ENCODE measurements at regions not wholly inside any gene's neighbourhood (a gene's known extent, or its start where the extent isn't known, plus 50 kb on each side); places are given as distances from the start of the nearest gene placed in this dataset.
A peak's percentile ranks its signal among the peaks of the same experiment; 100 is the strongest.

DNA sequence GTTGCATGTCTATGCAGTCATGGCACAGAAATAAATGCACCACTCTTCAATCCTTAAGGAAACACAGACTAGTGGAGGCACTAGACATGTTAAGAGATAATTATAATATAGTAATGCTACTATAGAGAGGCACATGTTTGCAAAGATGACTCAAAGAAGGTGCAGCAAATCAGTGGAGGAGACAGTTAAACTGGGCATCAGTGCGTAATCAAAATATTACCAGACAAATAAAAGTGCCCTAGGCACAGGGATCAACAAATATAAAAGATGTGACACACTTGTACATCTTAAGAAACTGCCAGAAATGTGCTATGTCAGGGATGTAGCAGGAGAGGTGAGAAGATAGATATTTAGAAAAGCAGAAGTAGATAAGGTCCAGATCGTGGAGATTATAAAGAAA is 642.1 kb downstream of the SLCO4C1 start:
- Histone ChIP-seq H3K9me3 (replicated peaks in 1 of 2; ENCODE audit: control insufficient read depth in 2 of 2, insufficient read depth in 1 of 2, low read depth in 1 of 2, low read length in 2 of 2) (no peaks in the 10 kb centered on the region), H3K27ac (replicated peaks; ENCODE audit: low read length) (no peak overlapping the region), H2AK5ac (ENCODE audit: low read depth, low read length) (no peak overlapping the region), H2BK15ac (ENCODE audit: low read length) (no peak overlapping the region), H3K79me1 (ENCODE audit: low read depth, low read length) (no peaks in the 10 kb centered on the region), H3K4me3 (ENCODE audit: low read length in 2 of 2) (no peak overlapping the region), H3K18ac (ENCODE audit: low read length) (no peak overlapping the region), H3K4me1 (ENCODE audit: control insufficient read depth in 2 of 2, insufficient read depth in 1 of 2, low read depth in 1 of 2, low read length in 2 of 2) (no peaks in the 10 kb centered on the region), H3K14ac (ENCODE audit: low read length) (no peak overlapping the region), H4K91ac (ENCODE audit: low read depth, low read length, poor library complexity) (no peak overlapping the region), H3K23ac (ENCODE audit: low read depth, low read length, poor library complexity) (no peak overlapping the region), H4K8ac (ENCODE audit: low read depth, low read length) (no peak overlapping the region), H3K9ac (ENCODE audit: low read depth, low read length, poor library complexity) (no peak overlapping the region), H3K27me3 (ENCODE audit: control insufficient read depth in 3 of 3, insufficient read depth in 3 of 3, low read depth in 1 of 3, low read length in 3 of 3) (no peaks in the 10 kb centered on the region), H2BK12ac (ENCODE audit: low read length) (no peak overlapping the region), H3K36me3 (replicated peaks in 1 of 2; ENCODE audit: control insufficient read depth in 2 of 2, insufficient read depth in 2 of 2, low read length in 2 of 2) (no peaks in the 10 kb centered on the region), H2AFZ (ENCODE audit: low read length) (no peak overlapping the region), H2BK5ac (ENCODE audit: low read length) (no peak overlapping the region), H2BK120ac (ENCODE audit: low read depth, low read length) (no peak overlapping the region), H3K4ac (ENCODE audit: low read length) (no peak overlapping the region), H3K4me2 (ENCODE audit: insufficient read depth, low read length, poor library complexity, severe bottlenecking) (no peak overlapping the region)
- DNase-seq (ENCODE audit: low spot score), result no peak
- WGBS, 2 donors (ENCODE audit: extremely low coverage in 2 of 2, insufficient read length in 2 of 2, insufficient replicate concordance in 1 of 2), result no CpG with 5 or more reads among the region's 2 CpGs

DNA sequence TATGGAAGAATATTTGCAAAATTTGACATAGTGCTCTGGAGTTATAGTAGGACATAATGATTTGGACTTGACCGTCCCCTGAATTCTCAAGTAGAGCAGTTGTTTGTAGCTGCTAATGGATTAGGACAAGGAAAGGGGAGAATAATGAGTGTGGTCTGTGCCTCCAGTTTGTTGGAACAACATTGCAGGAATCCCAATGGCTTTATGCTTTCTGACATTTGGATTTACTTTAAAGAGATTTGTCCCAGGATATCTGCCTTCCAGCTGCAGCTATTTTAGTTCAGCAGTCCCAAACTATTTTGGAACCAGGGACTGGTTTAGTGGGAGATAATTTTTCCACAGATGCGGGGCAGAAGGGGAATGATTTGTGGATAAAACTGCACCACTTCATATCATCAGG is 648.2 kb downstream of the SLCO4C1 start:
- no peak overlapping the region for H3K4ac ChIP-seq (ENCODE audit: low read length)
- no peaks in the 10 kb centered on the region for H3K36me3 ChIP-seq (replicated peaks in 1 of 2; ENCODE audit: control insufficient read depth in 2 of 2, insufficient read depth in 2 of 2, low read length in 2 of 2)
- H3K4me2 ChIP-seq (ENCODE audit: insufficient read depth, low read length, poor library complexity, severe bottlenecking), result no peak overlapping the region
- H3K18ac ChIP-seq (ENCODE audit: low read length), result no peak overlapping the region
- no peaks in the 10 kb centered on the region for H3K27me3 ChIP-seq (ENCODE audit: control insufficient read depth in 3 of 3, insufficient read depth in 3 of 3, low read depth in 1 of 3, low read length in 3 of 3)
- DNase-seq (ENCODE audit: low spot score), result no peak
- no peak overlapping the region for H2AK5ac ChIP-seq (ENCODE audit: low read depth, low read length)
- no peak overlapping the region for H2BK12ac ChIP-seq (ENCODE audit: low read length)
- no peak overlapping the region for H2BK5ac ChIP-seq (ENCODE audit: low read length)
- H4K91ac ChIP-seq (ENCODE audit: low read depth, low read length, poor library complexity), result no peak overlapping the region
- no peak overlapping the region for H2AFZ ChIP-seq (ENCODE audit: low read length)
- no peak overlapping the region for H3K9ac ChIP-seq (ENCODE audit: low read depth, low read length, poor library complexity)
- peaks cover 0 to 8% of the 10 kb centered on the region in 2 donors for H3K4me1 ChIP-seq (ENCODE audit: control insufficient read depth in 2 of 2, insufficient read depth in 1 of 2, low read depth in 1 of 2, low read length in 2 of 2)
- no peaks in the 10 kb centered on the region for H3K79me1 ChIP-seq (ENCODE audit: low read depth, low read length)
- no peak overlapping the region for H2BK15ac ChIP-seq (ENCODE audit: low read length)
- WGBS, 2 donors (ENCODE audit: extremely low coverage in 2 of 2, insufficient read length in 2 of 2, insufficient replicate concordance in 1 of 2), result no CpG with 5 or more reads among the region's 2 CpGs
- H3K14ac ChIP-seq (ENCODE audit: low read length), result no peak overlapping the region
- no peak overlapping the region for H3K27ac ChIP-seq (replicated peaks; ENCODE audit: low read length)
- no peak overlapping the region for H3K4me3 ChIP-seq (ENCODE audit: low read length in 2 of 2)
- no peak overlapping the region for H3K23ac ChIP-seq (ENCODE audit: low read depth, low read length, poor library complexity)
- no peak overlapping the region for H2BK120ac ChIP-seq (ENCODE audit: low read depth, low read length)
- H3K9me3 ChIP-seq (replicated peaks in 1 of 2; ENCODE audit: control insufficient read depth in 2 of 2, insufficient read depth in 1 of 2, low read depth in 1 of 2, low read length in 2 of 2), result no peaks in the 10 kb centered on the region
- no peak overlapping the region for H4K8ac ChIP-seq (ENCODE audit: low read depth, low read length)

DNA sequence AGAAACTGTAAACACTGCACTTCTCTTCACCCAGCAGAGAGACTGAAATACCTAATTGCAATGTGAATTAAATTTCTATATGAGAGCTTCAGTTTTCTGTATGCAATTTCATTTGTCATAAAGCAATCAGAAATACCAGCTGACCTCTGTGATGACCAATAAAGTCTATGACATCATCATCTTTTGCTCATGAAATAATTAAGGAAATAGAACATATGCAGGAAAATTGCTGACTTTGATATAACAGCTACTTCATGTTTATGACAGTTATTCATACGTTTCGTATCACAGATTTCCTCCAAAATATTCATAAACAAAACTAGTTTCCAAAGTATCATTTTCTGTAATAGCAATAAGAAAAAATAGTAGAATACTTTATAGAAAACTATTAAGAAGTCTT is 652.3 kb downstream of the SLCO4C1 start:
- Histone ChIP-seq H2BK15ac (ENCODE audit: low read length) (no peak overlapping the region), H3K4me1 (ENCODE audit: control insufficient read depth in 2 of 2, insufficient read depth in 1 of 2, low read depth in 1 of 2, low read length in 2 of 2) (peaks cover 0 to 10% of the 10 kb centered on the region in 2 donors), H2BK5ac (ENCODE audit: low read length) (no peak overlapping the region), H4K91ac (ENCODE audit: low read depth, low read length, poor library complexity) (no peak overlapping the region), H3K79me1 (ENCODE audit: low read depth, low read length) (no peaks in the 10 kb centered on the region), H3K4ac (ENCODE audit: low read length) (no peak overlapping the region), H3K18ac (ENCODE audit: low read length) (no peak overlapping the region), H2AK5ac (ENCODE audit: low read depth, low read length) (no peak overlapping the region), H3K23ac (ENCODE audit: low read depth, low read length, poor library complexity) (no peak overlapping the region), H3K4me3 (ENCODE audit: low read length in 2 of 2) (no peak overlapping the region), H2BK120ac (ENCODE audit: low read depth, low read length) (no peak overlapping the region), H3K9ac (ENCODE audit: low read depth, low read length, poor library complexity) (no peak overlapping the region), H3K14ac (ENCODE audit: low read length) (no peak overlapping the region), H4K8ac (ENCODE audit: low read depth, low read length) (no peak overlapping the region), H3K36me3 (replicated peaks in 1 of 2; ENCODE audit: control insufficient read depth in 2 of 2, insufficient read depth in 2 of 2, low read length in 2 of 2) (no peaks in the 10 kb centered on the region), H2AFZ (ENCODE audit: low read length) (peak overlapping the region; percentile 85), H3K27ac (replicated peaks; ENCODE audit: low read length) (no peak overlapping the region), H3K27me3 (ENCODE audit: control insufficient read depth in 3 of 3, insufficient read depth in 3 of 3, low read depth in 1 of 3, low read length in 3 of 3) (no peaks in the 10 kb centered on the region), H3K9me3 (replicated peaks in 1 of 2; ENCODE audit: control insufficient read depth in 2 of 2, insufficient read depth in 1 of 2, low read depth in 1 of 2, low read length in 2 of 2) (no peaks in the 10 kb centered on the region), H3K4me2 (ENCODE audit: insufficient read depth, low read length, poor library complexity, severe bottlenecking) (no peak overlapping the region), H2BK12ac (ENCODE audit: low read length) (no peak overlapping the region)
- no peak for DNase-seq (ENCODE audit: low spot score)
- no CpG with 5 or more reads among the region's 2 CpGs for WGBS, 2 donors (ENCODE audit: extremely low coverage in 2 of 2, insufficient read length in 2 of 2, insufficient replicate concordance in 1 of 2)

DNA sequence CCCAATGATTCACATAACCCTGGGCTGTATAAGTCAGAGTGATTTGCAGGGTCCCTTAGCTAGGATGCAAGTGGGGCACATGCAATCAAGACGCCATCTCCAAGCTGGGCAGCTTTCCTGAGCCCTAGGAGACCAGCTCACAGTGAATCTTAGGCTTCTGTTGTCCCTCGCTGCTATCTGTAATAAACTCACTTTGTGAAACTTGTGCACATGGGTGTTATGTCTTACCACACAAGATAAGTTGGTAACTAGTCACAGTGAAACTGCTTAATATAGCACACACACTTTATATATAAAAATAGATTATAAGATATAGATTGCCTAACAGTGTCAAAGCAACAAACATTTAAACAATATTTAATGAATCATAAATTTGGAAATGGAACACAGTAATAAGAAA is 658.5 kb downstream of the SLCO4C1 start:
- Histone ChIP-seq H2AFZ (ENCODE audit: low read length) (no peak overlapping the region), H2BK120ac (ENCODE audit: low read depth, low read length) (no peak overlapping the region), H3K36me3 (replicated peaks in 1 of 2; ENCODE audit: control insufficient read depth in 2 of 2, insufficient read depth in 2 of 2, low read length in 2 of 2) (no peaks in the 10 kb centered on the region), H3K27ac (replicated peaks; ENCODE audit: low read length) (no peak overlapping the region), H4K8ac (ENCODE audit: low read depth, low read length) (no peak overlapping the region), H3K14ac (ENCODE audit: low read length) (no peak overlapping the region), H4K91ac (ENCODE audit: low read depth, low read length, poor library complexity) (no peak overlapping the region), H3K23ac (ENCODE audit: low read depth, low read length, poor library complexity) (no peak overlapping the region), H3K4me2 (ENCODE audit: insufficient read depth, low read length, poor library complexity, severe bottlenecking) (no peak overlapping the region), H3K27me3 (ENCODE audit: control insufficient read depth in 3 of 3, insufficient read depth in 3 of 3, low read depth in 1 of 3, low read length in 3 of 3) (no peaks in the 10 kb centered on the region), H2BK12ac (ENCODE audit: low read length) (no peak overlapping the region), H2AK5ac (ENCODE audit: low read depth, low read length) (no peak overlapping the region), H2BK5ac (ENCODE audit: low read length) (no peak overlapping the region), H3K4ac (ENCODE audit: low read length) (no peak overlapping the region), H3K18ac (ENCODE audit: low read length) (no peak overlapping the region), H3K4me1 (ENCODE audit: control insufficient read depth in 2 of 2, insufficient read depth in 1 of 2, low read depth in 1 of 2, low read length in 2 of 2) (no peaks in the 10 kb centered on the region), H2BK15ac (ENCODE audit: low read length) (no peak overlapping the region), H3K79me1 (ENCODE audit: low read depth, low read length) (no peaks in the 10 kb centered on the region), H3K9ac (ENCODE audit: low read depth, low read length, poor library complexity) (no peak overlapping the region), H3K4me3 (ENCODE audit: low read length in 2 of 2) (no peak overlapping the region), H3K9me3 (replicated peaks in 1 of 2; ENCODE audit: control insufficient read depth in 2 of 2, insufficient read depth in 1 of 2, low read depth in 1 of 2, low read length in 2 of 2) (peaks cover 2 to 6% of the 10 kb centered on the region in 2 donors)
- no CpG with 5 or more reads among the region's 2 CpGs for WGBS, 2 donors (ENCODE audit: extremely low coverage in 2 of 2, insufficient read length in 2 of 2, insufficient replicate concordance in 1 of 2)
- no peak for DNase-seq (ENCODE audit: low spot score)
